NB4 (cell line): ENCODE measurements at regions not wholly inside any gene's neighbourhood (a gene's known extent, or its start where the extent isn't known, plus 50 kb on each side); places are given as distances from the start of the nearest gene placed in this dataset.

ENCODE experiments used
- CTCF ChIP-seq: IDR thresholded peaks from one replicate; pipeline ENCODE4 v1.5.1; 2012; ENCODE audit warnings: low read depth, low read length
- POLR2A ChIP-seq: IDR thresholded peaks from 2 replicates; pipeline ENCODE4 v1.6.1; 2011; ENCODE audit warnings: mild to moderate bottlenecking; ENCODE audit not compliant: insufficient read length; ENCODE audit errors: extremely low read depth

- TF ChIP-seq CTCF, result no peak
- TF ChIP-seq POLR2A, result no peak
These were observed 74.2 kb downstream of the CLDN34 start for GRCh38 chrX:10041383-10041782.
